A204.1 (cell line): ENCODE measurements at regions not wholly inside any gene's neighbourhood (a gene's known extent, or its start where the extent isn't known, plus 50 kb on each side); places are given as distances from the start of the nearest gene placed in this dataset.
"Not testable (repeated sequence)": the region's sequence is repeated elsewhere in the genome, so short reads cannot be mapped to it uniquely, and the experiment has no call there.

Source experiments
- FAIRE-seq: peaks from 2 replicates; lab custom pipeline; 2012; peaks lifted over from hg19 to GRCh38; lab: Jason Lieb, UNC

DNA sequence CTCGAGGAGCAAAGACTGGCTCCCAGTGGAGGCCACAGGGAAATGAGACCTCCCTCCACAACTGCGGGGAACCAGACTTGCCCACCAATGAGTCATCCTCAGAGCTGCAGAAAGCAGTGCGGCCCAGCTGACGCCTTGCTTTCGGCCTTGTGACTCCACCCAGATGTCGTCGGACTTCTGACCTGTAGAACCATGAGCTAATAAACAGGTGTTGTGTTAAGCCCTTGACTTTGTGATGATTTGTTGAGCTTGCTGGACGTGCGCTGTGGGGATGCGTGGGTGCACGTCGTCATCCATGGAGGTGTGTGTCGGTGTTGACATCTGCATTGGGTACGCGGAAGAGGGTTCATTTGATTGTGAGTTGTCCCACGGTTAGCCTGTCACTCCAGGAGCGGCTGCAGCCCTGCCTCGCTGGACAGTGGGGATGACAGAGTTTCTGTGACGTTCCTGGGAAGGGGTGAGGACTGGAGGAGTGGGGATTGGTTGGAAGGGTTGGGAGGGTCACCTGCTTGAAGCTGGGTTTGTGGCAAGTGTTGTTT lies 154.1 kb downstream of the SH3BP4 start:
- FAIRE-seq: no peak

GRCh38 chr2:235106874-235107639 lies 155.2 kb downstream of the SH3BP4 start:
- FAIRE-seq: no peak

DNA sequence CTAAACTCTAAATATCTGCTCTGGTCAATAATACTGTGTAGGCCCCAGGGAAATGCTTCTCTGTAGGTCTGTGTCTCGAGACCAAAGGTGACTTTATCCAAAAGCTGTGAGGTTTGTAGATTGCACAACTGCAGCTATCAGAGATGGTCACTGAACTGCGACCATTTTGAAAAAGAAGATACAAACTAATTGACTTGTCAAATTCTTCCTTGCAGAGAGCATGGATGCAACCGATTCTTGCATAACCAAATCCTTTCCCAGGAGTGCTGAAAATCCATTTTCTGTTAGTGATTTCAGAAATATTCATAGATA lies 155.8 kb downstream of the SH3BP4 start:
- no peak for FAIRE-seq

DNA sequence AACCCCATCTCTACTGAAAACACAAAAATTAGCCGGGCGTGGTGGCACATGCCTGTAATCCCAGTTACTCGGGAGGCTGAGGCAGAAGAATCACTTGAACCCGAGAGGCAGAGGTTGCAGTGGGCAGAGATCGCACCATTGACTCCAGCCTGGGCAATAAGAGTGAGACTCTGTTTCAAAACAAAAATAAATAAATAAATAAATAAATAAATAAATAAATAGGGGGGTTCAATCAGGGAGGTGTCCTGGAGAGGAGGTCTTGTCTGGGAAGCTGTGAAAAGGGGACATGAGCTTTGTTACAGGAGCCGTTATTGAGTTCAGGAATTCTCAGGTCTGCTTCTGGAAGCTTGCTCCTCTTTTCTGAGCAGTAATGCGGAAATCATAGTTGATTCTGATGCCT lies 157.7 kb downstream of the SH3BP4 start:
- not testable (repeated sequence) for FAIRE-seq

DNA sequence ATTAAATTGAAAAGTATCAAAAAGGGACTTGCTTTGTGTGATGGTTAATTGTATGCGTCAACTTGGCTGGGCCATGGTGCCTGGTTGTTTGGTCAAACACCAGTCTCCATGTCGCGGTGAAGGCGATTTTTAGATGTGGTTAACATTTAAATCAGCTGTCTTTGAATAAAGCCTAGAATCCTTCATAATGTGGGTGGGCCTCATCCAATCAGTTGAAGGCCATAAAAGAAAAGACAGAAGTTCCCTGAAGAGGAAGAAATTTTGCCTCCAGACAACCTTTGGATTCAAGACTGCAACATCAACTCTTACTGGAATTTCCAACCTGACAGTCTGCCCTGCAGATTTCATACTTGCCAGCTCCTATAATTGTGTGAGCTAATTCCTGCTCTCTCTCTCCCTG lies 160.5 kb downstream of the SH3BP4 start:
- FAIRE-seq: no peak

DNA sequence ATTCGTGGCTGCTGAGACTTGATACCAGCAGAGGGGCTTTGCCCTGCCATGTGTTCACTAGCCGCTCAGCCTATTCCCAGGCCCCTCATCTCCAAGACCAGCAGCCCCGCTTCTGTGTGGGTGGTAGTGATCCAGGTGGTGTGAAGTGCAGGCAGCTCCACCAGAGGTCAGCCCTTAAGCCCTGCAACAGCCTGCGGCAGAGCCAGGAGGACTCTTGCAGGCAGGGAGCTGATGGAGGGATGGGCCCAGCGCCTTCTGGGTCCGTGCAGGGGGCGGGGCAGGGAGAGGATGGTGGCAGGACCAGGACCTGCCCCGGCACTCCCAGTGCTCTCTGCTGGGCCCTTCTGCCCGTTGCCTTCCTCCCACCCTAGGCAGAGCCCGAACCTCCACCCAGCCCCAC lies 162.0 kb downstream of the SH3BP4 start:
- FAIRE-seq: no peak

DNA sequence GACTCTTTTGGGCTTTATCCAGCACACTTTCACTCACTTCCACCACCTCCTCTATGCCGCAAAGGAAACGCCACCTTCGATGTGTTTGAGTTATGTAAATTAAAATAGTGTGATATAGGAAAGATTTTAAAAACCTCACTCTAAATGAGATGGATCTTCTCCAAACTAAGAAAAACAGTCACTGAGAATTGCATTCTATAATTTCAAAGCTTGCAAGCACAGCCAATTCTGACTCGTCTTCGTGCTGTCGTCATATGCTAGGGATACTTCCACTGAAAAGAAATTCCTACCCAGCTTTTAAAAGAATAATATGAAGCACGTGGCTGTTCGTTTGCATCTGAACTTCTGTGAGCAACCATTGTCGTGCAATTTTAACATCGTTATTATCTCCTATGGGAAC lies 162.5 kb downstream of the SH3BP4 start:
- no peak for FAIRE-seq

DNA sequence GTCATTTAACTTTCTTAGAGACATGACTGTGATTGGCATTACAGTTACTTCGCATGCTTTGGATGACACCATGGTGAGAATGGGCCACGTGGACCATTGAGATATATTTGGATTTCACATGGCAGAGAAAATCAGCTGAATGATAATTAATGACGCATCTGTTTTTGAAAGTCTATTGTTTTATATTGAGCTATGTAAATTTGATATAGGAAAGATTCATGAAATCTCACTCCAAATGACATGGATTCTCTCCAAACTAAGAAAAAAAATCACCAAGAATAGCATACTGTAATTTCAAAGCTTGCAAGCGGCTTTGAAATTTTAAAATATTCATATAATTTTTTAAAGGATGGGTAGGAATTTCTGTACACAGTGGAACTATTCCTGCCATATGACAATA lies 163.7 kb downstream of the SH3BP4 start:
- FAIRE-seq: no peak

DNA sequence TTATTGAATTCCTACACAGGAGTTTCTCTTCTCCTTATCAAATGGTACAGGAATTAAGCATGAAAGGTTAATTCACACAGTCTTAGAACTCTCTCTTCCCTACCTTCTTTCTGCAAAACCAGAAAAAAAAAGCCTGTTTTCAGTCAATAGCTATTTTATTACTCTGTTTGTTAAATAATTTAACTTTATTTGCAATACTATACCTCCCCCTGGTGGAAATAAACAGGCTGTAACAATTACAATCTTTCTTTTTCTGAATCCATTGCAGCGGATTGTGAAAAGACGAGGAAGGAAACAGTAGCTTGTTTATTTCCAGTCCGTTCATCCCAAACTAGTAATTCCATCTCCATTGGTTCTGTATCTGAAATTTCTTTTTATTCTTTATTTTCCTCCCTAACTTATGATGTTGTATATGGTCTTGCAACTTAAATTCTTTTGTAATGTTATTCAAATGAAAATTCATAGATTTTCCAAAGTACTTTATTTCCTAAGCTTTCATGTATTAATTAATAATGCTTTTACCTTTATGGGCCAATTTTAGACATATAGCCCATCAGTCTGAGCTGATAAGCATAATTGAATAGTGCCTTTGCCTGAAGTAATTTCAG lies 165.2 kb downstream of the SH3BP4 start:
- peak; percentile 98 for FAIRE-seq

- no peak for FAIRE-seq
These were observed 175.0 kb downstream of the SH3BP4 start for GRCh38 chr2:235126768-235127167.

GRCh38 chr2:235127931-235128330 lies 176.1 kb downstream of the SH3BP4 start:
- no peak for FAIRE-seq

- FAIRE-seq: no peak
These were observed 178.0 kb downstream of the SH3BP4 start for GRCh38 chr2:235129850-235130249.

DNA sequence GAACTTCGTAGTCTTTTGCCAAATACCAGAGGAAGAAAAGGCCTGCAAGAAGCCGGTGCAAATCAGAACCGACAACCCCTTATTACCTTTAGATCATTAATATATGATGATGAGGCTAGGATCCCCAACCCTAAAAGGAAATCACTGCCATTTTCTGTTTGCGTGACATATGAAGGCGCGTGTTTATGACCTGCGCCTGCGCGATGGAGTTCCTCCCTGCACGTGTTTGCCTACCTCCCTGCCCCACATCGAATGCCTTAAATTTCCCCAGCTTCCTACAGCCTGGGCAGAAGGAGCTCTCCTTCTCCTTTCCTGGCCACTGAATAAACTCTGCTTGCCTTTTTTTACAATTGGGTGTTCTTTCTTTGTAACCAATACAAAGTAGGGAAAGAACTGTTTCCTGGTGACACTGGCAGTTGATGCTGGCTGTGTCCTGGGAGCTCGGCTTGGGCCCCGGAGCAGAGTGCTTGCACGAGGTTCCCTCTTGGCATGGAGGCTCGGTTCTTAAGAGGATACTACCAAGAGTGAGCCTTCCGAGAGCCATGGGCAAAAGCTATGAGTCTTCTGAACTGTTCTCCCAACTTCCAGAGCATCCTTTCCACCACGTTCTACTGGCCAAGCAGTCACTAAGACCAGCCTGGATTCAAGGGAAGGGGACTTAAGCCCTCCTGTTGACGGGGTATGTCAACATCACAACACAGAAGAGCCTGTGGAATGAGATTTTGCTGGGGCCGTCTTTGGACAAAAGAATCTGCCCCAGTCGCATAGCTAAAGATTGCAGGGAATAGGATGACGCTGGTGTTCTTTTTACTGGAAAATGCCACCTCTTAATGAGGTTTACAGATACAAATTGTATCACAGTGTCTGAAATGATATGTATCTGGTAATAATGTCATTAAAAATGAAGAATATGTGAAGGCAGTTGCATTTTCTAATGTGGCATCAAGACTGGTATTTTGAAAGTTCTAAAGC lies 179.8 kb downstream of the SH3BP4 start:
- FAIRE-seq: no peak

- no peak for FAIRE-seq
These were observed 180.8 kb downstream of the SH3BP4 start for GRCh38 chr2:235132651-235133050.

- FAIRE-seq: no peak
These were observed 182.0 kb downstream of the SH3BP4 start for GRCh38 chr2:235133837-235134236.

- FAIRE-seq: no peak
These were observed 182.6 kb downstream of the SH3BP4 start for GRCh38 chr2:235134420-235134819.

DNA sequence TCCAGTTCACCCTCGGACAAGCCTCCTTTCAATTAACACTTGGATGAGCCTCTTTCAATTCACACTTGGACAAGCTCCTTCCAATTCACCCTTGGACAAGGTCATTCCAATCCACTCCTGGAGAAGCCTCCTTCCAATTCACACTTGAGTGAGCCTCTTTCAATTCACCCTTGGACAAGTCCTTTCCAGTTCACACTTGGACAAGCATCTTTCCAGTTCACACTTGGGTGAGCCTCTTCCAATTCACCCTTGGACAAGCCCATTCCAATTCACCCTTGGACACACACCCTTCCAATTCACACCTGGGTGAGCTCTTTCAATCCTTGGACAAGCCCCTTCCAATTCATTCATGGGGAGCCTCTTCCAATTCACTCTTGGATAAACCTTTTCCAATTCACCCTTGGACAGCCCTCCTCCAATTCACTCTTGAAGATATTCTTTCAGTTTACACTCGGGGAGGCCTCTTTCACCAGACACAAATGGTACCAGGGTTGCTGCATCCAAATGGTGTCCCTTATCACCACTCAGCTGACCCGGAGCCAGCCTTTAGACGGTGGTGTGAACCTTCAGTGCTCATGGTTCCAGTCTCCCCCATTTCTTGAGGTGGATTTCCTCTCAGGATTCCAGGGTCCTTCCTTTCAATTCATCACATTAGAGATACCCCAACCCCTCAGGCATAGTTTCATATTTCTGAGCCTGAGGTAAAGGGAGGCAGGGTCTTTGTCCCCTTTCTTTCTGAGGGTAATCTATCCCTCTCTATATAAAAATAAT lies 183.6 kb downstream of the SH3BP4 start:
- FAIRE-seq: no peak

- FAIRE-seq: no peak
These were observed 184.3 kb downstream of the SH3BP4 start for GRCh38 chr2:235135990-235136561.

GRCh38 chr2:235138339-235138738 lies 186.5 kb downstream of the SH3BP4 start:
- FAIRE-seq: no peak

GRCh38 chr2:235139956-235140800 lies 188.4 kb downstream of the SH3BP4 start:
- FAIRE-seq: no peak

DNA sequence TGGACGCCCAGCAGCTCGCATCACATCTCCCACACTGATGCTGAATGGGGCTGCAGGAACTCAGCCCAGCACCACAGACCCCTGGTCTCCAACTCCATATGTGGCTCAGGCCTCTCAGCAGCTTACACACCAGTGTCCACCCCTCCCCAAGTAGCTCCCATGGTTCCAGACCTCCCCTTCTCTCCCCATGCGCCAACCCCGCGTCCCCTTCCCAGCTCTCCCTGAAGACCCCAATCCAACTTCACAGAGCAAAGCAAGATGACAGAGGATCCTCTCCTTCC lies 188.9 kb downstream of the SH3BP4 start:
- no peak for FAIRE-seq
